ENCODE measurements at regions not wholly inside any gene's neighbourhood (a gene's known extent, or its start where the extent isn't known, plus 50 kb on each side); places are given as distances from the start of the nearest gene placed in this dataset.

- Histone ChIP-seq H3K9me3 (no peaks in the 10 kb centered on the region), H3K27ac (no peak overlapping the region), H3K4me1 (ENCODE audit: control insufficient read depth in 1 of 2, insufficient read depth in 1 of 2, low read depth in 1 of 2, low read length in 1 of 2) (no peaks in the 10 kb centered on the region), H3K27me3 (no peaks in the 10 kb centered on the region), H3K36me3 (no peaks in the 10 kb centered on the region), H3K4me3 (ENCODE audit: low read depth in 1 of 2, low read length in 1 of 2) (no peak overlapping the region)
- TF ChIP-seq CTCF (IDR thresholded peaks at IDR 0.05), result no peak
Measured at GRCh38 chr5:89493414-89493813, 610.4 kb upstream of the MEF2C start.

GRCh38 chr5:89484962-89485361 lies 602.0 kb upstream of the MEF2C start:
- H3K4me1 ChIP-seq (ENCODE audit: control insufficient read depth in 1 of 2, insufficient read depth in 1 of 2, low read depth in 1 of 2, low read length in 1 of 2), result no peaks in the 10 kb centered on the region
- H3K27ac ChIP-seq, result no peak overlapping the region
- H3K27me3 ChIP-seq, result no peaks in the 10 kb centered on the region
- no peak overlapping the region for H3K4me3 ChIP-seq (ENCODE audit: low read depth in 1 of 2, low read length in 1 of 2)
- no peaks in the 10 kb centered on the region for H3K9me3 ChIP-seq
- H3K36me3 ChIP-seq, result no peaks in the 10 kb centered on the region
- no peak for TF ChIP-seq CTCF (IDR thresholded peaks at IDR 0.05)

- no peak for TF ChIP-seq CTCF (IDR thresholded peaks at IDR 0.05)
- Histone ChIP-seq H3K9me3 (no peaks in the 10 kb centered on the region), H3K4me3 (ENCODE audit: low read depth in 1 of 2, low read length in 1 of 2) (no peak overlapping the region), H3K36me3 (no peaks in the 10 kb centered on the region), H3K27ac (no peak overlapping the region), H3K4me1 (ENCODE audit: control insufficient read depth in 1 of 2, insufficient read depth in 1 of 2, low read depth in 1 of 2, low read length in 1 of 2) (no peaks in the 10 kb centered on the region), H3K27me3 (no peaks in the 10 kb centered on the region)
Measured at GRCh38 chr5:89480406-89481007, 597.5 kb upstream of the MEF2C start.

GRCh38 chr5:89478851-89479250 lies 595.9 kb upstream of the MEF2C start:
- Histone ChIP-seq H3K9me3 (no peaks in the 10 kb centered on the region), H3K27ac (no peak overlapping the region), H3K4me1 (ENCODE audit: control insufficient read depth in 1 of 2, insufficient read depth in 1 of 2, low read depth in 1 of 2, low read length in 1 of 2) (no peaks in the 10 kb centered on the region), H3K4me3 (ENCODE audit: low read depth in 1 of 2, low read length in 1 of 2) (no peak overlapping the region), H3K27me3 (no peaks in the 10 kb centered on the region), H3K36me3 (no peaks in the 10 kb centered on the region)
- no peak for TF ChIP-seq CTCF (IDR thresholded peaks at IDR 0.05)

- Histone ChIP-seq H3K9me3 (no peaks in the 10 kb centered on the region), H3K27ac (no peak overlapping the region)
- TF ChIP-seq CTCF (IDR thresholded peaks at IDR 0.05), result no peak
Measured at GRCh38 chr5:89473196-89473595, 590.2 kb upstream of the MEF2C start.

GRCh38 chr5:89471541-89471940 lies 588.6 kb upstream of the MEF2C start:
- no peaks in the 10 kb centered on the region for H3K36me3 ChIP-seq
- H3K4me1 ChIP-seq (ENCODE audit: control insufficient read depth in 1 of 2, insufficient read depth in 1 of 2, low read depth in 1 of 2, low read length in 1 of 2), result peaks cover 0 to 9% of the 10 kb centered on the region in 2 experiments
- no peak overlapping the region for H3K27ac ChIP-seq
- no peaks in the 10 kb centered on the region for H3K9me3 ChIP-seq
- no peak overlapping the region for H3K4me3 ChIP-seq (ENCODE audit: low read depth in 1 of 2, low read length in 1 of 2)
- TF ChIP-seq CTCF (IDR thresholded peaks at IDR 0.05), result no peak
- no peaks in the 10 kb centered on the region for H3K27me3 ChIP-seq

More at GRCh38 chr5:89473196-89473595, 590.2 kb upstream of the MEF2C start:
- Histone ChIP-seq H3K36me3 (no peaks in the 10 kb centered on the region), H3K4me1 (ENCODE audit: control insufficient read depth in 1 of 2, insufficient read depth in 1 of 2, low read depth in 1 of 2, low read length in 1 of 2) (peaks cover 0 to 9% of the 10 kb centered on the region in 2 experiments), H3K27me3 (no peaks in the 10 kb centered on the region), H3K4me3 (ENCODE audit: low read depth in 1 of 2, low read length in 1 of 2) (no peak overlapping the region)

Measured in neutrophil (primary cell).